ENCODE measurements at regions not wholly inside any gene's neighbourhood (a gene's known extent, or its start where the extent isn't known, plus 50 kb on each side); places are given as distances from the start of the nearest gene placed in this dataset.

GRCh38 chr18:22613058-22613690 lies 195.5 kb upstream of the CTAGE1 start:
- intact Hi-C loops (cut with DNase I, micrococcal nuclease), result no loop called here
- Histone ChIP-seq H3K4me3 (no peak overlapping the region), H3K9me3 (no peaks in the 10 kb centered on the region), H3K36me3 (ENCODE audit: low read depth) (no peaks in the 10 kb centered on the region), H3K4me1 (ENCODE audit: low read depth) (no peaks in the 10 kb centered on the region)
- peak; percentile 65 to 79 (median 66) for DNase-seq
- no peak for TF ChIP-seq CTCF (IDR thresholded peaks at IDR 0.05)
- peak; percentile 91 for ATAC-seq

- H3K36me3 ChIP-seq (ENCODE audit: low read depth), result no peaks in the 10 kb centered on the region
- TF ChIP-seq CTCF (IDR thresholded peaks at IDR 0.05), result no peak
- ATAC-seq (no peak), DNase-seq (no peak)
- no peak overlapping the region for H3K4me3 ChIP-seq
- no peaks in the 10 kb centered on the region for H3K4me1 ChIP-seq (ENCODE audit: low read depth)
- intact Hi-C loops (cut with DNase I, micrococcal nuclease), result no loop called here
- no peaks in the 10 kb centered on the region for H3K9me3 ChIP-seq
Observed at GRCh38 chr18:22613788-22614187, 196.1 kb upstream of the CTAGE1 start.

- DNase-seq (no peak), ATAC-seq (no peak)
- Histone ChIP-seq H3K4me3 (no peak overlapping the region), H3K36me3 (ENCODE audit: low read depth) (no peaks in the 10 kb centered on the region), H3K4me1 (ENCODE audit: low read depth) (peaks cover 14% of the 10 kb centered on the region), H3K9me3 (no peaks in the 10 kb centered on the region)
- TF ChIP-seq CTCF (IDR thresholded peaks at IDR 0.05), result no peak
- intact Hi-C loops (cut with DNase I, micrococcal nuclease), result no loop called here
Observed at GRCh38 chr18:22623513-22623912, 205.8 kb upstream of the CTAGE1 start.

GRCh38 chr18:22624176-22624575 lies 206.5 kb upstream of the CTAGE1 start:
- H3K4me3 ChIP-seq, result no peak overlapping the region
- intact Hi-C loops (cut with DNase I, micrococcal nuclease), result no loop called here
- no peaks in the 10 kb centered on the region for H3K36me3 ChIP-seq (ENCODE audit: low read depth)
- no peaks in the 10 kb centered on the region for H3K9me3 ChIP-seq
- no peak for TF ChIP-seq CTCF (IDR thresholded peaks at IDR 0.05)
- peaks cover 14% of the 10 kb centered on the region for H3K4me1 ChIP-seq (ENCODE audit: low read depth)
- DNase-seq (peak in 1 of 3 donors; percentile 5), ATAC-seq (peak; percentile 97)

- H3K4me1 ChIP-seq (ENCODE audit: low read depth), result peaks cover 14% of the 10 kb centered on the region
- no peaks in the 10 kb centered on the region for H3K9me3 ChIP-seq
- no peaks in the 10 kb centered on the region for H3K36me3 ChIP-seq (ENCODE audit: low read depth)
- ATAC-seq, result no peak
- intact Hi-C loops (cut with DNase I, micrococcal nuclease), result no loop called here
- TF ChIP-seq CTCF (IDR thresholded peaks at IDR 0.05), result no peak
- no peak for DNase-seq
- H3K4me3 ChIP-seq, result no peak overlapping the region
Observed at GRCh38 chr18:22625406-22625805, 207.7 kb upstream of the CTAGE1 start.

GRCh38 chr18:22626771-22627170 lies 209.1 kb upstream of the CTAGE1 start:
- DNase-seq, result no peak
- Histone ChIP-seq H3K4me3 (no peak overlapping the region), H3K9me3 (no peaks in the 10 kb centered on the region), H3K4me1 (ENCODE audit: low read depth) (peaks cover 14% of the 10 kb centered on the region), H3K36me3 (ENCODE audit: low read depth) (no peaks in the 10 kb centered on the region)
- intact Hi-C loops (cut with DNase I, micrococcal nuclease), result no loop called here
- no peak for ATAC-seq
- TF ChIP-seq CTCF (IDR thresholded peaks at IDR 0.05), result no peak

All from mucosa of descending colon (tissue), 3 donors.